ENCODE measurements at regions not wholly inside any gene's neighbourhood (a gene's known extent, or its start where the extent isn't known, plus 50 kb on each side); places are given as distances from the start of the nearest gene placed in this dataset.
"Not testable (repeated sequence)": the region's sequence is repeated elsewhere in the genome, so short reads cannot be mapped to it uniquely, and the experiment has no call there.

DNA sequence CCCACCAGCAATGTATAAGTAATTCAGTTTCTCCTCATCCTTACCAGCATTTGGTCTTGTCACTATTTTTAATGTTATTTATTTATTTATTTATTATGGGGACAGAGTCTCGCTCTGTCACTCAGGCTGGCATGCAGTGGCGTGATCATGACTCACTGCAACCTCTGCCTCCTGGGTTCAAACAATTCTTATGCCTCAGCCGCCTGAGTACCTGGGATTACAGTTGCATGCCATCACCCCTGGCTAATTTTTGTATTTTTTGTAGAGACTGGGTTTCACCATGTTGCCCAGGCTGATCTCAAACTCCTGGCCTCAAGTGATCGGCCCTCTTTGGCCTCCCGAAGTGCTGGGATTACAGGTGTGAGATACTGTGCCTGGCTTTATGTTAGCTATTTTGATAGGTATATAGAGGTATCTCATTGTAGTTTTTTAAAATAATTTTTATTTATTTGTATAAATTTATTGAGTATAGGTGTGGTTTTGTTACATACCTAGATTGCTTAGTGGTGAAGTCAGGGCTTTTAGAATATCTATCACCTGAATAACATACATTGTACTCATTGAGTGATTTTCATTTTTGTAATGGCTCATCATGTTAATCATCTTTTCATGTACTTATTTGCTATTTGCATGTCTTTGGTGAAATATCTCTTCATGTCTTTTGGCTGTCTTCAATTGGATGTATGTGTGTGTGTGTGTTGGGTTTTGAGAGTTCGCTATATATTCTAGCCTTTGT is 53.3 kb downstream of the TANC2 start:
- H3K4me3 ChIP-seq (ENCODE audit: low read depth, low read length), result no peak overlapping the region
- TF ChIP-seq, protein P1, sequence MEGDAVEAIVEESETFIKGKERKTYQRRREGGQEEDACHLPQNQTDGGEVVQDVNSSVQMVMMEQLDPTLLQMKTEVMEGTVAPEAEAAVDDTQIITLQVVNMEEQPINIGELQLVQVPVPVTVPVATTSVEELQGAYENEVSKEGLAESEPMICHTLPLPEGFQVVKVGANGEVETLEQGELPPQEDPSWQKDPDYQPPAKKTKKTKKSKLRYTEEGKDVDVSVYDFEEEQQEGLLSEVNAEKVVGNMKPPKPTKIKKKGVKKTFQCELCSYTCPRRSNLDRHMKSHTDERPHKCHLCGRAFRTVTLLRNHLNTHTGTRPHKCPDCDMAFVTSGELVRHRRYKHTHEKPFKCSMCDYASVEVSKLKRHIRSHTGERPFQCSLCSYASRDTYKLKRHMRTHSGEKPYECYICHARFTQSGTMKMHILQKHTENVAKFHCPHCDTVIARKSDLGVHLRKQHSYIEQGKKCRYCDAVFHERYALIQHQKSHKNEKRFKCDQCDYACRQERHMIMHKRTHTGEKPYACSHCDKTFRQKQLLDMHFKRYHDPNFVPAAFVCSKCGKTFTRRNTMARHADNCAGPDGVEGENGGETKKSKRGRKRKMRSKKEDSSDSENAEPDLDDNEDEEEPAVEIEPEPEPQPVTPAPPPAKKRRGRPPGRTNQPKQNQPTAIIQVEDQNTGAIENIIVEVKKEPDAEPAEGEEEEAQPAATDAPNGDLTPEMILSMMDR (IDR thresholded peaks at IDR 0.05; ENCODE audit: low read depth, low read length), result no peak
- in situ Hi-C loops (cut with HindIII; ENCODE audit: low sequenced_read_pairs), result no loop called here
- no peak for DNase-seq (ENCODE audit: low read depth, low spot score)

DNA sequence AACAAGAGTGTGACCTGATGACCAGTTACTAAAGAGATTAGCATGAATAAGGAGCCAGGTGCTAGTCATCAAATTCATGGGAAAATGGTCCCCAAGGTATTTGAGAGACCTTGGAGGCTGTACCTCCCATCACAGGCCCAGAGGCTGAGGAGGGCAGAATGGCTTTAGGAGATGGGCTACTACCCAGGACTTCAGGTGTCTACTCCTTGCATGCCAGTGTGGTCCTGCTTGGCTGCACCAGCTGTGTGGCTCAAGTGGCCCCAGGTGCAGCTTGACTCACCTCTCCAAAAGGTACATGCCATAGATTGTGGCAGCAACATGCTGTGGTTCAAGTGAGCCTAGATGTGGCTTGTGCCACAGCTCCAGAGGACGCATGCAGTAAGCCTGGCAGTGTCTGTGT is 56.5 kb downstream of the TANC2 start:
- in situ Hi-C loops (cut with HindIII; ENCODE audit: low sequenced_read_pairs), result no loop called here
- no peak overlapping the region for H3K4me3 ChIP-seq (ENCODE audit: low read depth, low read length)
- DNase-seq (ENCODE audit: low read depth, low spot score), result no peak
- TF ChIP-seq, protein P1 (IDR thresholded peaks at IDR 0.05; ENCODE audit: low read depth, low read length), result no peak

DNA sequence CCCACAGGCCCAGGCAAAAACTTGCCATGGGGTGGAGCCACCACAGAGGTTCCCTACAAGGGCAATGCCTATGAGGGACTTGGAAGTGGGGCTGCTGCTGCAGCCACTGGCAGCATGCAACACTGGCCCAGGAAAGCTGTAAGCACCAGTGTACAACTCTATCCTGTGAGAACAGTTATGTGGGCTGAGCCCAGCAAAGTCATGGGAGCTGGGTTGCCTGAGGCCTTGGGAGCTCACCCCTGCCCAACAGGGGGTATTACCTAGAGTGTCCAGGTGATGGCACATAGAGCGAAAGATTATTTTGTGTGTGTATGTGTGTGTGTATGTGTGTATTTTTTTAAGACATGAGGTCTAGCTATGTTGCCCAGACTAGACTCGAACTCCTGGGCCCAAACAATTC is 57.0 kb downstream of the TANC2 start:
- in situ Hi-C loops (cut with HindIII; ENCODE audit: low sequenced_read_pairs), result no loop called here
- DNase-seq (ENCODE audit: low read depth, low spot score), result no peak
- TF ChIP-seq, protein P1 (IDR thresholded peaks at IDR 0.05; ENCODE audit: low read depth, low read length), result no peak
- H3K4me3 ChIP-seq (ENCODE audit: low read depth, low read length), result no peak overlapping the region

DNA sequence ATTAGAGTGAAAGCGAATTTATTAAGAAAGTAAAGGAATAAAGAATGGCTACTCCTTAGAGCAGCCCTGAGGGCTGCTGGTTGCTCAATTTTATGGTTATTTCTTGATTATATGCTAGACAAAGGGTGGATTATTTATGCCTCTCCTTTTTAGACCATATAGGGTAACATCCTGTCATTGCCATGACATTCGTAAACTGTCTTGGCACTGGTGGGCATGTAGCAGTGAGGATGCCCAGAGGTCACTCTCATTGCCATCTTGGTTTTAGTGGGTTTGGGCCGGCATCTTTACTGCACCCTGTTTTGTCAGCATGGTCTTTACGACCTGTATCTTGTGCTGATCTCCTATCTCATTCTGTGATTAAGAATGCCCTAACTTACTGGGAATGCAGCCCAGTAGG is 58.2 kb downstream of the TANC2 start:
- TF ChIP-seq, protein P1 (IDR thresholded peaks at IDR 0.05; ENCODE audit: low read depth, low read length), result no peak
- no peak overlapping the region for H3K4me3 ChIP-seq (ENCODE audit: low read depth, low read length)
- no peak for DNase-seq (ENCODE audit: low read depth, low spot score)
- in situ Hi-C loops (cut with HindIII; ENCODE audit: low sequenced_read_pairs), result no loop called here

DNA sequence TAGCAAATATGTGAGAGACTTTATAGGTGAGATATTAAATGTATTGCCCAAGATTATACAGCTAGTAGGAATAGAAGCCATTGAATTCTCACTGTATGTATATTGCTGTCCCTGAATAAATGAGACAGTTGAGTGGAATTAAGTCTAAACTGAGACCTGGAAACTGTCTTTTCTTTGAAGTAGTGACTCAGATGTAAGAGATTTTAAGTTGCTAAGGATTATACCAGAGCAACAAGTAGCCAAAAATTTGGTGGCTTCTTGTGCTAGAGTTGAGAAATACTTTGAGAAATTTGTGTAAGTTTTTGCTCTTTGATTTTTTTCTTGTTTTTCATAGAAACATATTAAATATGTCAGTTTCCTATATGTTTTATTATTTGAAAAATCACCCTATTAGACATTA is 58.7 kb downstream of the TANC2 start:
- in situ Hi-C loops (cut with HindIII; ENCODE audit: low sequenced_read_pairs), result no loop called here
- peak; percentile 53 for DNase-seq (ENCODE audit: low read depth, low spot score)
- TF ChIP-seq, protein P1 (IDR thresholded peaks at IDR 0.05; ENCODE audit: low read depth, low read length), result no peak
- no peak overlapping the region for H3K4me3 ChIP-seq (ENCODE audit: low read depth, low read length)

DNA sequence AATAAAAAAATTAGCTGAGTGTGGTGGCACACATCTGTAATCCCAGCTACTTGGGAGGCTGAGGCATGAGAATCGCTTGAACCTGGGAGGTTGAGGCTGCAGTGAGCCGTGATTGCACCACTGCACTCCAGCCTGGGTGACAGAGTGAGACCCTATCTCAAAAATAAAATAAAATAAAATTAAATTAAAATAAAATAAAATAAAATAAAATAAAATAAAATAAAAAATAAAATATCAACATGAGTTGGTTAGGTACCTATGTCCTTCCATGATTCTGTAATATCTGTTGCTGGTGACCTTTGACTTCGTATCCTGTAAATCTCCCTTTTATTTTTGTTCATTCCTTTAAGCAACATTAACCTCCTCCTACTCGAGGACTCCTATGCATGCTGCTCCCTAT is 59.6 kb downstream of the TANC2 start:
- in situ Hi-C loops (cut with HindIII; ENCODE audit: low sequenced_read_pairs); H3K4me3 ChIP-seq (ENCODE audit: low read depth, low read length); DNase-seq (ENCODE audit: low read depth, low spot score): not testable (repeated sequence)

DNA sequence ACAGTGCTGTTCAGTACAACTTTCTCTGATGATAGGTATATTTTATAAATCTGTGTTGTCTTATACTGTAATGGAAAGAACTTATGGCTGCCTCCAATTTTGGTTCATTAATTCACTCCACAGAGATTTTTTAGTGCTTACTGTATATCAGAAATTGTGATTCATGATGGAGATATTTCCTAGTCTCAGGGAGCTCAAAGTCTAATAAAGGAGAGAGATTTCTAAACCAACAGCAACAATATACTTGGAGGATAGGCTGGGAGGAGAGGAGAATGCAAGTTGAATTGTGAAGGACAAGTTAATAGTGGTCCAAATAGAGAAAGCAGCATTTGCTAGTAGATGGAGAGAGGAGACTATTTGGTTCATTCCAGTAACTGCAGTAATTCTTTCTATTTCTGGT is 63.5 kb downstream of the TANC2 start:
- DNase-seq (ENCODE audit: low read depth, low spot score), result peak; percentile 65
- in situ Hi-C loops (cut with HindIII; ENCODE audit: low sequenced_read_pairs), result no loop called here
- TF ChIP-seq, protein P1 (IDR thresholded peaks at IDR 0.05; ENCODE audit: low read depth, low read length), result no peak
- H3K4me3 ChIP-seq (ENCODE audit: low read depth, low read length), result no peak overlapping the region

Data from astrocyte of the spinal cord (primary cell).